Keratinocyte (primary cell): ENCODE measurements at regions not wholly inside any gene's neighbourhood (a gene's known extent, or its start where the extent isn't known, plus 50 kb on each side); places are given as distances from the start of the nearest gene placed in this dataset.

ENCODE experiments used
- DNase-seq: peaks from one replicate; pipeline ENCODE4 v3.0.0-alpha.2; 2011; ENCODE audit warnings: low read depth, missing footprints, low spot score
- FAIRE-seq: peaks from 2 replicates; lab custom pipeline; 2011; peaks lifted over from hg19 to GRCh38; lab: Jason Lieb, UNC
- H2AFZ ChIP-seq: 2 replicates; pipeline ENCODE4 v1.6.0; 2012; ENCODE audit warnings: low read length, control low read depth, inconsistent platforms; ENCODE audit not compliant: control insufficient read depth
- H3K27ac ChIP-seq: 2 replicates; pipeline ENCODE4 v1.5.1; 2011; ENCODE audit warnings: low read length; ENCODE audit not compliant: control insufficient read depth, insufficient read depth
- H3K27me3 ChIP-seq: 3 replicates; pipeline ENCODE4 v1.6.0; 2011; ENCODE audit warnings: low read length; ENCODE audit not compliant: control insufficient read depth, insufficient read depth; ENCODE audit errors: extremely low read depth
- H3K36me3 ChIP-seq, 2 experiments: 2 replicates in 1 of 2; 3 replicates in 1 of 2; pipeline ENCODE4 v1.5.1; 2011; ENCODE audit warnings: low read length in 2 of 2, mild to moderate bottlenecking in 1 of 2; ENCODE audit not compliant: control insufficient read depth in 2 of 2, insufficient read depth in 2 of 2; ENCODE audit errors: extremely low read depth in 1 of 2
- H3K4me1 ChIP-seq: 3 replicates; pipeline ENCODE4 v1.5.1; 2011; ENCODE audit warnings: low read length; ENCODE audit not compliant: control insufficient read depth, insufficient read depth; ENCODE audit errors: extremely low read depth
- H3K4me2 ChIP-seq: 3 replicates; pipeline ENCODE4 v1.6.0; 2011; ENCODE audit warnings: low read depth, low read length; ENCODE audit not compliant: control insufficient read depth, insufficient read depth; ENCODE audit errors: extremely low read depth
- H3K4me3 ChIP-seq, 3 experiments: fragments of 200-600 bp in 1 of 3; sonication (generic) in 1 of 3; 2 replicates in 2 of 3; 3 replicates in 1 of 3; pipeline ENCODE4 v1.5.1; 2011 to 2016; ENCODE audit warnings: low read length in 3 of 3, mild to moderate bottlenecking in 3 of 3, control low read depth in 2 of 3, inconsistent platforms in 1 of 3, low read depth in 1 of 3, mixed read lengths in 1 of 3, mixed run types in 1 of 3, moderate library complexity in 1 of 3; ENCODE audit not compliant: control insufficient read depth in 2 of 3, insufficient read depth in 2 of 3; ENCODE audit errors: extremely low read depth in 1 of 3
- H3K79me2 ChIP-seq: 2 replicates; pipeline ENCODE4 v1.6.0; 2012; ENCODE audit warnings: low read length; ENCODE audit not compliant: control insufficient read depth, insufficient read depth
- H3K9ac ChIP-seq: 3 replicates; pipeline ENCODE4 v1.6.0; 2011; ENCODE audit warnings: low read length; ENCODE audit not compliant: control insufficient read depth, insufficient read depth; ENCODE audit errors: extremely low read depth
- H3K9me1 ChIP-seq: 3 replicates; pipeline ENCODE4 v1.6.0; 2011; ENCODE audit warnings: low read length; ENCODE audit not compliant: control insufficient read depth, insufficient read depth; ENCODE audit errors: extremely low read depth
- H3K9me3 ChIP-seq: 2 replicates; pipeline ENCODE4 v1.5.1; 2012; ENCODE audit warnings: low read depth, low read length; ENCODE audit not compliant: control insufficient read depth
- H4K20me1 ChIP-seq: 3 replicates; pipeline ENCODE4 v1.6.0; 2011; ENCODE audit warnings: low read length; ENCODE audit not compliant: control insufficient read depth, insufficient read depth; ENCODE audit errors: extremely low read depth
- CTCF ChIP-seq, 3 experiments: IDR thresholded peaks in 1 of 3; conservative IDR thresholded peaks in 1 of 3; optimal IDR thresholded peaks in 1 of 3; 2 replicates in 2 of 3; 3 replicates in 1 of 3; pipeline versions ENCODE3 to v1.5.1; 2011; ENCODE audit warnings: low read length in 3 of 3, mild to moderate bottlenecking in 3 of 3, moderate library complexity in 2 of 3, control low read depth in 1 of 3, inconsistent platforms in 1 of 3; ENCODE audit not compliant: insufficient read depth in 2 of 3; ENCODE audit errors: extremely low read depth in 1 of 3
- EZH2 ChIP-seq: IDR thresholded peaks from one replicate; pipeline ENCODE4 v1.6.1; 2012; ENCODE audit warnings: inconsistent platforms, mild to moderate bottlenecking, low read length, moderate library complexity
- dilution Hi-C: fragments of 300-500 bp; cut with MboI; formaldehyde crosslinking; loops from one replicate; pipeline ENCODE4 v1.7.0; 2020; ENCODE audit warnings: low sequenced_read_pairs; ENCODE audit not compliant: extremely low pct_ligation_motif_present

GRCh38 chr18:60020107-60020925, 120.5 kb downstream of the PMAIP1 start:
- Histone ChIP-seq H3K79me2 (no peaks in the 10 kb centered on the region), H4K20me1 (no peaks in the 10 kb centered on the region), H3K9ac (no peak overlapping the region), H3K27me3 (no peaks in the 10 kb centered on the region), H3K4me2 (no peak overlapping the region), H3K36me3 (no peaks in the 10 kb centered on the region), H3K4me1 (peaks cover 16% of the 10 kb centered on the region), H2AFZ (no peak overlapping the region), H3K9me3 (no peaks in the 10 kb centered on the region), H3K9me1 (no peaks in the 10 kb centered on the region), H3K27ac (no peak overlapping the region), H3K4me3 (no peak overlapping the region)
- dilution Hi-C loops = no loop called here
- DNase-seq = no peak
- TF ChIP-seq CTCF (optimal IDR thresholded peaks at IDR 0.05 in 1 of 3, IDR thresholded peaks at IDR 0.05 in 1 of 3, conservative IDR thresholded peaks at IDR 0.05 in 1 of 3; ENCODE audit: extremely low read depth in 1 of 3, insufficient read depth in 2 of 3, low read length in 3 of 3) (no peak), EZH2 (no peak)
- FAIRE-seq = peak; percentile 26

GRCh38 chr18:60019463-60019840, 119.7 kb downstream of the PMAIP1 start:
- H3K9me3 ChIP-seq = no peaks in the 10 kb centered on the region
- no peaks in the 10 kb centered on the region for H3K79me2 ChIP-seq
- peak; percentile 38 for DNase-seq
- no peak overlapping the region for H3K4me3 ChIP-seq
- peak overlapping the region; percentile 37 for H3K4me2 ChIP-seq
- dilution Hi-C loops = no loop called here
- no peak for FAIRE-seq
- H3K27ac ChIP-seq = no peak overlapping the region
- H3K9ac ChIP-seq = no peak overlapping the region
- peaks cover 13% of the 10 kb centered on the region for H3K4me1 ChIP-seq
- no peaks in the 10 kb centered on the region for H3K27me3 ChIP-seq
- no peaks in the 10 kb centered on the region for H3K36me3 ChIP-seq
- H4K20me1 ChIP-seq = no peaks in the 10 kb centered on the region
- no peaks in the 10 kb centered on the region for H3K9me1 ChIP-seq
- H2AFZ ChIP-seq = no peak overlapping the region
- no peak for TF ChIP-seq CTCF (optimal IDR thresholded peaks at IDR 0.05 in 1 of 3, IDR thresholded peaks at IDR 0.05 in 1 of 3, conservative IDR thresholded peaks at IDR 0.05 in 1 of 3; ENCODE audit: extremely low read depth in 1 of 3, insufficient read depth in 2 of 3, low read length in 3 of 3)
- no peak for TF ChIP-seq EZH2
